ENCODE measurements at regions not wholly inside any gene's neighbourhood (a gene's known extent, or its start where the extent isn't known, plus 50 kb on each side); places are given as distances from the start of the nearest gene placed in this dataset.

- no peak for DNase-seq
Observed at GRCh38 chrX:148080593-148080992, 99.5 kb downstream of the FMR1NB start.

- no peak for DNase-seq
Observed at GRCh38 chrX:148084611-148085010, 103.5 kb downstream of the FMR1NB start.

GRCh38 chrX:148120151-148120550, 139.0 kb downstream of the FMR1NB start:
- no peak for DNase-seq

GRCh38 chrX:148120999-148121623, 140.0 kb downstream of the FMR1NB start:
- no peak for DNase-seq

- DNase-seq, result peak; percentile 1
Observed at GRCh38 chrX:148128872-148129505, 147.9 kb downstream of the FMR1NB start.

- peak; percentile 7 for DNase-seq
Observed at GRCh38 chrX:148133105-148133725, 152.1 kb downstream of the FMR1NB start.

GRCh38 chrX:148134578-148134977, 153.4 kb downstream of the FMR1NB start:
- no peak for DNase-seq

- DNase-seq, result no peak
Observed at GRCh38 chrX:148135738-148136137, 154.6 kb downstream of the FMR1NB start.

- no peak for DNase-seq
Observed at GRCh38 chrX:148146121-148146520, 165.0 kb downstream of the FMR1NB start.

GRCh38 chrX:148156986-148157385, 175.8 kb downstream of the FMR1NB start:
- no peak for DNase-seq

- DNase-seq, result no peak
Observed at GRCh38 chrX:148159796-148160195, 178.7 kb downstream of the FMR1NB start.

GRCh38 chrX:148161701-148162100, 180.6 kb downstream of the FMR1NB start:
- peak; percentile 69 for DNase-seq

GRCh38 chrX:148185631-148186030, 204.5 kb downstream of the FMR1NB start:
- peak; percentile 6 for DNase-seq

GRCh38 chrX:148192547-148192946, 211.4 kb downstream of the FMR1NB start:
- no peak for DNase-seq

GRCh38 chrX:148193759-148194158, 212.6 kb downstream of the FMR1NB start:
- DNase-seq, result no peak

- no peak for DNase-seq
Observed at GRCh38 chrX:148203531-148203930, 222.4 kb downstream of the FMR1NB start.

GRCh38 chrX:148204195-148204594, 223.1 kb downstream of the FMR1NB start:
- DNase-seq, result no peak

GRCh38 chrX:148214786-148215185, 233.6 kb downstream of the FMR1NB start:
- no peak for DNase-seq

GRCh38 chrX:148215726-148216125, 234.6 kb downstream of the FMR1NB start:
- DNase-seq, result no peak

GRCh38 chrX:148223361-148223760, 242.2 kb downstream of the FMR1NB start:
- DNase-seq, result no peak

- DNase-seq, result no peak
Observed at GRCh38 chrX:148228521-148228920, 247.4 kb downstream of the FMR1NB start.

GRCh38 chrX:148229801-148230303, 248.7 kb downstream of the FMR1NB start:
- DNase-seq, result no peak

- DNase-seq, result no peak
Observed at GRCh38 chrX:148259990-148260389, 240.4 kb upstream of the AFF2 start.

- DNase-seq, result no peak
Observed at GRCh38 chrX:148265829-148266228, 234.6 kb upstream of the AFF2 start.
